ENCODE measurements at regions not wholly inside any gene's neighbourhood (a gene's known extent, or its start where the extent isn't known, plus 50 kb on each side); places are given as distances from the start of the nearest gene placed in this dataset.

- TF ChIP-seq, protein P1, sequence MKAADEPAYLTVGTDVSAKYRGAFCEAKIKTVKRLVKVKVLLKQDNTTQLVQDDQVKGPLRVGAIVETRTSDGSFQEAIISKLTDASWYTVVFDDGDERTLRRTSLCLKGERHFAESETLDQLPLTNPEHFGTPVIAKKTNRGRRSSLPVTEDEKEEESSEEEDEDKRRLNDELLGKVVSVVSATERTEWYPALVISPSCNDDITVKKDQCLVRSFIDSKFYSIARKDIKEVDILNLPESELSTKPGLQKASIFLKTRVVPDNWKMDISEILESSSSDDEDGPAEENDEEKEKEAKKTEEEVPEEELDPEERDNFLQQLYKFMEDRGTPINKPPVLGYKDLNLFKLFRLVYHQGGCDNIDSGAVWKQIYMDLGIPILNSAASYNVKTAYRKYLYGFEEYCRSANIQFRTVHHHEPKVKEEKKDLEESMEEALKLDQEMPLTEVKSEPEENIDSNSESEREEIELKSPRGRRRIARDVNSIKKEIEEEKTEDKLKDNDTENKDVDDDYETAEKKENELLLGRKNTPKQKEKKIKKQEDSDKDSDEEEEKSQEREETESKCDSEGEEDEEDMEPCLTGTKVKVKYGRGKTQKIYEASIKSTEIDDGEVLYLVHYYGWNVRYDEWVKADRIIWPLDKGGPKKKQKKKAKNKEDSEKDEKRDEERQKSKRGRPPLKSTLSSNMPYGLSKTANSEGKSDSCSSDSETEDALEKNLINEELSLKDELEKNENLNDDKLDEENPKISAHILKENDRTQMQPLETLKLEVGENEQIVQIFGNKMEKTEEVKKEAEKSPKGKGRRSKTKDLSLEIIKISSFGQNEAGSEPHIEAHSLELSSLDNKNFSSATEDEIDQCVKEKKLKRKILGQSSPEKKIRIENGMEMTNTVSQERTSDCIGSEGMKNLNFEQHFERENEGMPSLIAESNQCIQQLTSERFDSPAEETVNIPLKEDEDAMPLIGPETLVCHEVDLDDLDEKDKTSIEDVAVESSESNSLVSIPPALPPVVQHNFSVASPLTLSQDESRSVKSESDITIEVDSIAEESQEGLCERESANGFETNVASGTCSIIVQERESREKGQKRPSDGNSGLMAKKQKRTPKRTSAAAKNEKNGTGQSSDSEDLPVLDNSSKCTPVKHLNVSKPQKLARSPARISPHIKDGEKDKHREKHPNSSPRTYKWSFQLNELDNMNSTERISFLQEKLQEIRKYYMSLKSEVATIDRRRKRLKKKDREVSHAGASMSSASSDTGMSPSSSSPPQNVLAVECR (CRISPR knock-in tag; IDR thresholded peaks at IDR 0.05; ENCODE audit: borderline replicate concordance): peak; percentile 23; the same call in 1 of the 2 replicates
- TF ChIP-seq TOPORS (CRISPR knock-in tag; IDR thresholded peaks at IDR 0.05): no peak
- no peak for TF ChIP-seq ZNF3 (CRISPR knock-in tag; IDR thresholded peaks at IDR 0.05)
- 0 out of 2 replicates have a peak, but pooled peaks have one; percentile 1 for TF ChIP-seq AKAP8 (CRISPR knock-in tag; IDR thresholded peaks at IDR 0.05)
- TF ChIP-seq FOXA1 (IDR thresholded peaks at IDR 0.05): no peak
- no peak for TF ChIP-seq FOXA1 (CRISPR knock-in tag; IDR thresholded peaks at IDR 0.05)
- no peak for TF ChIP-seq HOXA5 (CRISPR knock-in tag; IDR thresholded peaks at IDR 0.05)
- TF ChIP-seq CREB1 (IDR thresholded peaks at IDR 0.05): no peak
- no peak for TF ChIP-seq CREB1 (CRISPR knock-in tag; IDR thresholded peaks at IDR 0.05)
- no peak for TF ChIP-seq NAIF1 (CRISPR knock-in tag; IDR thresholded peaks at IDR 0.05; ENCODE audit: borderline replicate concordance)
- TF ChIP-seq, protein P2, sequence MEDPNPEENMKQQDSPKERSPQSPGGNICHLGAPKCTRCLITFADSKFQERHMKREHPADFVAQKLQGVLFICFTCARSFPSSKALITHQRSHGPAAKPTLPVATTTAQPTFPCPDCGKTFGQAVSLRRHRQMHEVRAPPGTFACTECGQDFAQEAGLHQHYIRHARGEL (CRISPR knock-in tag; IDR thresholded peaks at IDR 0.05): no peak
- TF ChIP-seq ZFP90 (CRISPR knock-in tag; IDR thresholded peaks at IDR 0.05; ENCODE audit: borderline replicate concordance): no peak
- TF ChIP-seq TAF15 (IDR thresholded peaks at IDR 0.05; ENCODE audit: low read depth, low read length, poor library complexity, severe bottlenecking): no peak
- no peak for TF ChIP-seq NFKB2 (CRISPR knock-in tag; IDR thresholded peaks at IDR 0.05; ENCODE audit: borderline replicate concordance)
- no peak for TF ChIP-seq ZNF747 (CRISPR knock-in tag; IDR thresholded peaks at IDR 0.05; ENCODE audit: borderline replicate concordance)
- TF ChIP-seq ZNF451 (CRISPR knock-in tag; IDR thresholded peaks at IDR 0.05): no peak
- TF ChIP-seq NFE2L1 (CRISPR knock-in tag; IDR thresholded peaks at IDR 0.05; ENCODE audit: borderline replicate concordance): no peak
- no peak for TF ChIP-seq BRD4 (CRISPR knock-in tag; IDR thresholded peaks at IDR 0.05)
- TF ChIP-seq ZNF17 (CRISPR knock-in tag; IDR thresholded peaks at IDR 0.05): no peak
- no peak for TF ChIP-seq ZNF850 (CRISPR knock-in tag; conservative IDR thresholded peaks at IDR 0.05)
- no peak for TF ChIP-seq TSC22D2 (CRISPR knock-in tag; IDR thresholded peaks at IDR 0.05; ENCODE audit: borderline replicate concordance)
- TF ChIP-seq ZNF557 (CRISPR knock-in tag; IDR thresholded peaks at IDR 0.05): no peak
- TF ChIP-seq MIER3 (CRISPR knock-in tag; IDR thresholded peaks at IDR 0.05; ENCODE audit: borderline replicate concordance): no peak
- TF ChIP-seq, protein P3, sequence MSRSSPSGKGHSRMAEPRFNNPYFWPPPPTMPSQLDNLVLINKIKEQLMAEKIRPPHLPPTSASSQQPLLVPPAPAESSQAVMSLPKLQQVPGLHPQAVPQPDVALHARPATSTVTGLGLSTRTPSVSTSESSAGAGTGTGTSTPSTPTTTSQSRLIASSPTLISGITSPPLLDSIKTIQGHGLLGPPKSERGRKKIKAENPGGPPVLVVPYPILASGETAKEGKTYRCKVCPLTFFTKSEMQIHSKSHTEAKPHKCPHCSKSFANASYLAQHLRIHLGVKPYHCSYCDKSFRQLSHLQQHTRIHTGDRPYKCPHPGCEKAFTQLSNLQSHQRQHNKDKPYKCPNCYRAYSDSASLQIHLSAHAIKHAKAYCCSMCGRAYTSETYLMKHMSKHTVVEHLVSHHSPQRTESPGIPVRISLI (CRISPR knock-in tag; IDR thresholded peaks at IDR 0.05; ENCODE audit: borderline replicate concordance): no peak
- TF ChIP-seq EP300 (IDR thresholded peaks at IDR 0.05; ENCODE audit: low read depth in 2 of 2, low read length in 2 of 2): peak in 1 of 2 experiments; percentile 42; a peak in 1 of 4 replicates
- no peak; the same call in 1 of the 2 replicates for TF ChIP-seq EP300 (CRISPR knock-in tag; IDR thresholded peaks at IDR 0.05; ENCODE audit: borderline replicate concordance)
Observed at GRCh38 chrX:40174001-40174853, 76.5 kb upstream of the BCOR start (continued).

Measured in HepG2 (cell line).